ENCODE measurements at regions not wholly inside any gene's neighbourhood (a gene's known extent, or its start where the extent isn't known, plus 50 kb on each side); places are given as distances from the start of the nearest gene placed in this dataset.

DNA sequence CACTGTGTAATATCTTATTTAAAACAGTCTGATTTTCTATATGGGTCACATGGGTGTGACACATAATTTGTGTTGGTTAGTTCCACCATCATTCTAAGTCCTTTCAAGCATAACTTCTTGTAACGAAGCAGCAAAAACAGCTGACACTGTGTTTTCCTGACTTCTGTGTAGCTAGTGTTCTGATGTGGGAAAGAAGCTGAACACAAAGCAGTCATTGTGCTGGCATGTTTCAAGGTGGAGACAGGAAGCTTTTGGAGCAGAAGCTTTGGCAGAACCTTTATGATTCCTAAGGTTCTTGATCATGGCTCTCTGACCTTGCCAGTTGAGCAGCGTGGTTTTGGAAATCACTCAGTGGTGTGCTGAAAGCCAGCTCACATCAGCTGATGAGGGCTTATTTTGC lies 351.7 kb upstream of the MDGA2 start:
- TF ChIP-seq TARDBP (IDR thresholded peaks at IDR 0.05) (no peak), NFRKB (IDR thresholded peaks at IDR 0.05) (no peak), HDGF (IDR thresholded peaks at IDR 0.05; ENCODE audit: borderline replicate concordance) (no peak)

Data from HEK293T (cell line).